DND-41 (cell line): ENCODE measurements at regions not wholly inside any gene's neighbourhood (a gene's known extent, or its start where the extent isn't known, plus 50 kb on each side); places are given as distances from the start of the nearest gene placed in this dataset.

Experiments used
- ATAC-seq: fragments of 200-7000 bp; cut with Tn5 transposase; 3 replicates; pipeline ENCODE4 v1.9.1; 2021; ENCODE audit warnings: low read depth; ENCODE audit not compliant: insufficient read depth
- DNase-seq: peaks from one replicate; pipeline ENCODE4 v3.0.0-alpha.2; 2020
- H2AFZ ChIP-seq: 2 replicates; pipeline ENCODE4 v1.6.0; 2012; ENCODE audit warnings: low read depth, low read length
- H3K27ac ChIP-seq: 2 replicates; pipeline ENCODE4 v1.5.1; 2012; ENCODE audit warnings: low read length, inconsistent platforms
- H3K27me3 ChIP-seq: fragments of 200-600 bp; sonication (generic); 2 replicates; pipeline ENCODE4 v1.6.0; 2012; ENCODE audit warnings: low read length, mild to moderate bottlenecking, inconsistent platforms; ENCODE audit not compliant: insufficient read depth, poor library complexity
- H3K36me3 ChIP-seq: 2 replicates; pipeline ENCODE4 v1.5.1; 2012; ENCODE audit warnings: low read length, inconsistent platforms; ENCODE audit not compliant: insufficient read depth
- H3K4me1 ChIP-seq: 2 replicates; pipeline ENCODE4 v1.5.1; 2012; ENCODE audit warnings: mild to moderate bottlenecking, low read length; ENCODE audit not compliant: insufficient read depth
- H3K4me2 ChIP-seq: 2 replicates; pipeline ENCODE4 v1.6.0; 2012; ENCODE audit warnings: mild to moderate bottlenecking, moderate library complexity, low read length, inconsistent platforms; ENCODE audit not compliant: insufficient read depth
- H3K4me3 ChIP-seq, 2 experiments: fragments of 200-600 bp in 1 of 2; shearing (Covaris generic) in 1 of 2; 2 replicates each; pipeline ENCODE4 v1.5.1; 2012 to 2016; ENCODE audit warnings: inconsistent platforms in 2 of 2, low read length in 2 of 2, mild to moderate bottlenecking in 2 of 2, low read depth in 1 of 2, moderate library complexity in 1 of 2
- H3K79me2 ChIP-seq: 2 replicates; pipeline ENCODE4 v1.6.0; 2012; ENCODE audit warnings: low read length, inconsistent platforms; ENCODE audit not compliant: insufficient read depth
- H3K9ac ChIP-seq: 2 replicates; pipeline ENCODE4 v1.6.0; 2012; ENCODE audit warnings: low read depth, mild to moderate bottlenecking, inconsistent platforms, low read length, moderate library complexity
- H3K9me3 ChIP-seq: 2 replicates; pipeline ENCODE4 v1.5.1; 2012; ENCODE audit warnings: low read length, moderate library complexity, mild to moderate bottlenecking, inconsistent platforms; ENCODE audit not compliant: insufficient read depth, severe bottlenecking
- H4K20me1 ChIP-seq: 2 replicates; pipeline ENCODE4 v1.6.0; 2012; ENCODE audit warnings: low read length; ENCODE audit not compliant: insufficient read depth
- EZH2 ChIP-seq: IDR thresholded peaks from 3 replicates; pipeline ENCODE4 v1.6.1; 2012; ENCODE audit warnings: borderline replicate concordance, low read depth, mild to moderate bottlenecking, moderate library complexity, low read length, inconsistent platforms; ENCODE audit not compliant: severe bottlenecking
- TF ChIP-seq, protein P1 (sequence below): IDR thresholded peaks from 2 replicates; pipeline ENCODE4 v1.5.1; 2012; ENCODE audit warnings: borderline replicate concordance, low read length, moderate library complexity, mild to moderate bottlenecking; ENCODE audit not compliant: poor library complexity, severe bottlenecking; ENCODE audit errors: extremely low read depth

DNA sequence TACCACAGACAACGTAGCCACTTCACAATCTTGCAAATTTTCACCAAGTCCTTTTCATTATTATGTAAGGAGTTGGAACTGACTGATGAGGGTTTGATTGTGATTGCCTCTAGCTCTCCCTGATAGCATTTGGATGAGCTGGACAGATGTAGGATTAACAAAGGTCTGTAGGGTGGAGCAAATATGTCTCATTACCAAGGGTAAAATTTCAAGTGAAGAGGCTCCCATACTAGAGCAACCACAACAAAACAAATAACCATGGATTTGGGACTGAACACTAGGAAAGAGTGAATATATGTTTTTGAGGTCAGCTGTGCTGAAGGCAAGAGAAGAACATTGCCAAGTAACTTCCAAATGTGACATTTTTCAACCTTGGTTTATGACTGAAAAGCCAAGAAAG is 281.7 kb downstream of the NEBL start:
- Histone ChIP-seq H3K27me3 (no peaks in the 10 kb centered on the region), H3K27ac (no peak overlapping the region), H3K36me3 (no peaks in the 10 kb centered on the region), H3K4me2 (no peak overlapping the region), H3K79me2 (no peaks in the 10 kb centered on the region), H3K4me1 (no peaks in the 10 kb centered on the region), H3K4me3 (no peak overlapping the region), H4K20me1 (no peaks in the 10 kb centered on the region), H3K9ac (no peak overlapping the region), H2AFZ (no peak overlapping the region), H3K9me3 (no peaks in the 10 kb centered on the region)
- TF ChIP-seq EZH2, result no peak
- TF ChIP-seq, protein P1, sequence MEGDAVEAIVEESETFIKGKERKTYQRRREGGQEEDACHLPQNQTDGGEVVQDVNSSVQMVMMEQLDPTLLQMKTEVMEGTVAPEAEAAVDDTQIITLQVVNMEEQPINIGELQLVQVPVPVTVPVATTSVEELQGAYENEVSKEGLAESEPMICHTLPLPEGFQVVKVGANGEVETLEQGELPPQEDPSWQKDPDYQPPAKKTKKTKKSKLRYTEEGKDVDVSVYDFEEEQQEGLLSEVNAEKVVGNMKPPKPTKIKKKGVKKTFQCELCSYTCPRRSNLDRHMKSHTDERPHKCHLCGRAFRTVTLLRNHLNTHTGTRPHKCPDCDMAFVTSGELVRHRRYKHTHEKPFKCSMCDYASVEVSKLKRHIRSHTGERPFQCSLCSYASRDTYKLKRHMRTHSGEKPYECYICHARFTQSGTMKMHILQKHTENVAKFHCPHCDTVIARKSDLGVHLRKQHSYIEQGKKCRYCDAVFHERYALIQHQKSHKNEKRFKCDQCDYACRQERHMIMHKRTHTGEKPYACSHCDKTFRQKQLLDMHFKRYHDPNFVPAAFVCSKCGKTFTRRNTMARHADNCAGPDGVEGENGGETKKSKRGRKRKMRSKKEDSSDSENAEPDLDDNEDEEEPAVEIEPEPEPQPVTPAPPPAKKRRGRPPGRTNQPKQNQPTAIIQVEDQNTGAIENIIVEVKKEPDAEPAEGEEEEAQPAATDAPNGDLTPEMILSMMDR, result no peak
- DNase-seq (no peak), ATAC-seq (no peak)

DNA sequence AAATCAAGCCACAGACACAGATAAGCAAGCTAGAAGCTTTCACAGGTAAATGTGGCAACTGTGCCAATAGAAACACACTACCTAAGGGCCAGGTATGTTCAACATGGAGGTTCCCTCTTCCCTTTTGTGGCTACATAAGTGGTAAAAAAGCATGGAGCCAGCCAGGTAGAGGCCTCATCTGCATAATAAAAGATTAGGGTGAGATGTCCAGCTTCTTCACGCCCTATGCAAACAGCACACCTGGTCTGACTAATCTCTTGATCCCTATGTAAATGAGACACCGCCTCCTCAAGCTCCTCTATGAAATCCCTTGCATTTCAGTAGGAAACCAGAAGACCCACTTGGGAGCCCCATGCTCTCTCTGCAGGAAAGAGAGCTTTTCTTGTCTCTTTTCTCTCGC is 282.2 kb downstream of the NEBL start:
- Histone ChIP-seq H3K27me3 (no peaks in the 10 kb centered on the region), H4K20me1 (no peaks in the 10 kb centered on the region)

DNA sequence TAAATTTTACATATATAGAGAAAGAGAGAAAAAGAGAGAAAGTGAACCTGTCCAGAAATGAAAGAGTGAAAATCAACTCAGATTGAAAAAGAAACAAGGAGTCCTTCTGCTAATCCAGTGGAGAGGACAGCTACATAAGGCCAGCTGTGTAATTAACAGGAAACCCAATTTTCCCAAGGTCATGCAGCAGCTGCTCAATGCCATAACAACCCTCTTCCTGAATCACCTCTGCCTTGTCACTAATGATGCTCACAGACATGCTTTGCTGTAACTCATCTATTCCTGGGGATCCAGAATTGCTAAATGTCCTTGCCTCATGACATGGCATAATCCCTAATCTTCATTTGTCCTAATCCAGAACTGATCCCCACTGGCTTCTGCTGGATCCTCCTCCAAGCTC is 288.6 kb downstream of the NEBL start:
- Histone ChIP-seq H3K9me3 (no peaks in the 10 kb centered on the region), H3K4me1 (no peaks in the 10 kb centered on the region), H4K20me1 (no peaks in the 10 kb centered on the region), H3K36me3 (no peaks in the 10 kb centered on the region), H2AFZ (no peak overlapping the region), H3K79me2 (no peaks in the 10 kb centered on the region), H3K4me2 (no peak overlapping the region), H3K4me3 (no peak overlapping the region), H3K27ac (no peak overlapping the region), H3K27me3 (no peaks in the 10 kb centered on the region), H3K9ac (no peak overlapping the region)
- DNase-seq (no peak), ATAC-seq (no peak)
- TF ChIP-seq EZH2, result no peak
- TF ChIP-seq, protein P1, result no peak

More for the DNA sequence above, 282.2 kb downstream of the NEBL start:
- Histone ChIP-seq H3K4me1 (no peaks in the 10 kb centered on the region), H3K4me2 (no peak overlapping the region), H3K9ac (no peak overlapping the region), H3K4me3 (no peak overlapping the region), H3K9me3 (no peaks in the 10 kb centered on the region), H3K36me3 (no peaks in the 10 kb centered on the region), H3K79me2 (no peaks in the 10 kb centered on the region), H3K27ac (no peak overlapping the region), H2AFZ (no peak overlapping the region)
- no peak for TF ChIP-seq EZH2
- TF ChIP-seq, protein P1, result no peak
- DNase-seq, result no peak
- no peak for ATAC-seq

DNA sequence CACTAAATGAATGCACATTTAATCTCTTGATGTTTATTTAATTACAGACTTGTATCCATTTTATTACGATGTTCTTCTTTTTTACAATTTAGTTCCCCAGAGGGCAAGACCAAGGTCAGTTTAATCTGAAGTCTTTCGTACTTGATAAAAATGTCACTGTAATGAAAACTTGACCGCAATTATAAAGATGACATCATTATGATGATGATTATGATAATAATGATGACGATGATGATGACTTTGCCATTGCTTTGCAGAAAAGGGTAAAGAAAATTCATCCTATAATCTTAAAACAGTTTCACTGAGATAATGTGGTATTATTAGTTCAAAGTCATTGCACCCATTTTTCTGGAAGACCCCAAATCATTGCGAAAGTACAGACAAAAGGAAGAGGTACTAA is 290.1 kb downstream of the NEBL start:
- H3K4me2 ChIP-seq, result no peak overlapping the region
- DNase-seq (no peak), ATAC-seq (no peak)
- no peak for TF ChIP-seq EZH2
- TF ChIP-seq, protein P1, result no peak
- no peaks in the 10 kb centered on the region for H3K4me1 ChIP-seq
- no peak overlapping the region for H2AFZ ChIP-seq
- no peak overlapping the region for H3K9ac ChIP-seq
- no peak overlapping the region for H3K4me3 ChIP-seq
- H4K20me1 ChIP-seq, result no peaks in the 10 kb centered on the region
- no peaks in the 10 kb centered on the region for H3K27me3 ChIP-seq
- no peaks in the 10 kb centered on the region for H3K9me3 ChIP-seq
- no peak overlapping the region for H3K27ac ChIP-seq
- H3K79me2 ChIP-seq, result no peaks in the 10 kb centered on the region
- no peaks in the 10 kb centered on the region for H3K36me3 ChIP-seq
